Breast epithelium (tissue), 4 donors: ENCODE measurements at regions not wholly inside any gene's neighbourhood (a gene's known extent, or its start where the extent isn't known, plus 50 kb on each side); places are given as distances from the start of the nearest gene placed in this dataset.

Source experiments
- DNase-seq, 2 donors: peaks; one replicate each; pipeline ENCODE4 v3.0.0-alpha.2; 2019; ENCODE audit warnings: low spot score in 2 of 2
- H3K27ac ChIP-seq, 2 donors: fragments of 200-600 bp; sonication (generic) in 1 of 2; one replicate each; pipeline ENCODE4 v1.5.1; 2016 to 2019; ENCODE audit warnings: mild to moderate bottlenecking in 1 of 2
- H3K27me3 ChIP-seq, 2 donors: fragments of 200-600 bp; sonication (generic) in 1 of 2; one replicate each; pipeline versions ENCODE4 v1.5.1 to v1.6.0; 2017 to 2019; ENCODE audit warnings: control low read depth in 1 of 2, mild to moderate bottlenecking in 1 of 2
- H3K36me3 ChIP-seq: fragments of 200-600 bp; one replicate; pipeline ENCODE4 v1.5.1; 2019
- H3K4me1 ChIP-seq, 2 donors: fragments of 200-600 bp; sonication (generic); one replicate each; pipeline ENCODE4 v1.5.1; 2016 to 2019; ENCODE audit warnings: control low read depth in 1 of 2
- H3K4me3 ChIP-seq, 3 donors: fragments of 200-600 bp; sonication (generic); 1 replicate in 2 of 3; 2 replicates in 1 of 3; pipeline ENCODE4 v1.5.1; 2016 to 2019; ENCODE audit warnings: mild to moderate bottlenecking in 3 of 3, moderate library complexity in 2 of 3
- H3K9me3 ChIP-seq, 2 donors: fragments of 200-600 bp; sonication (generic) in 1 of 2; one replicate each; pipeline ENCODE4 v1.5.1; 2016 to 2019; ENCODE audit warnings: control low read depth in 1 of 2
- CTCF ChIP-seq, 3 donors: fragments of 450-650 bp; IDR thresholded peaks; one replicate each; pipeline ENCODE4 v1.5.1; 2016 to 2017; ENCODE audit warnings: antibody characterized with exemption in 3 of 3, mild to moderate bottlenecking in 3 of 3, moderate library complexity in 3 of 3
- POLR2A ChIP-seq: fragments of 450-650 bp; IDR thresholded peaks from one replicate; pipeline ENCODE4 v1.6.1; 2016; ENCODE audit warnings: antibody characterized with exemption, mild to moderate bottlenecking, moderate library complexity
- POLR2AphosphoS5 ChIP-seq, 3 donors: sonication (generic); formaldehyde crosslinking; IDR thresholded peaks; one replicate each; pipeline ENCODE4 v1.6.1; 2017; ENCODE audit warnings: antibody characterized with exemption in 3 of 3
- intact Hi-C: fragments of 100-400 bp; cut with DNase I; formaldehyde crosslinking; loops from one replicate; pipeline ENCODE4 v1.15.1; 2023; ENCODE audit warnings: low total_unique reads

GRCh38 chr4:150002561-150002960, 75.7 kb upstream of the DCLK2 start:
- H3K27me3 ChIP-seq = no peaks in the 10 kb centered on the region
- intact Hi-C loops = no loop called here
- H3K27ac ChIP-seq = no peak overlapping the region
- no peaks in the 10 kb centered on the region for H3K36me3 ChIP-seq
- no peak overlapping the region for H3K4me3 ChIP-seq
- H3K4me1 ChIP-seq = no peaks in the 10 kb centered on the region
- TF ChIP-seq POLR2A = no peak
- TF ChIP-seq CTCF (IDR thresholded peaks at IDR 0.05) = no peak
- no peak for TF ChIP-seq POLR2AphosphoS5 (IDR thresholded peaks at IDR 0.05)
- no peaks in the 10 kb centered on the region for H3K9me3 ChIP-seq
- no peak for DNase-seq

GRCh38 chr4:150004481-150004880, 73.8 kb upstream of the DCLK2 start:
- no peak for DNase-seq
- intact Hi-C loops = no loop called here
- no peaks in the 10 kb centered on the region for H3K9me3 ChIP-seq
- H3K4me1 ChIP-seq = no peaks in the 10 kb centered on the region
- no peak overlapping the region for H3K4me3 ChIP-seq
- H3K27ac ChIP-seq = no peak overlapping the region
- no peak for TF ChIP-seq POLR2A
- no peak for TF ChIP-seq CTCF (IDR thresholded peaks at IDR 0.05)
- no peaks in the 10 kb centered on the region for H3K36me3 ChIP-seq
- no peaks in the 10 kb centered on the region for H3K27me3 ChIP-seq

- Histone ChIP-seq H3K4me1 (no peaks in the 10 kb centered on the region), H3K27ac (no peak overlapping the region), H3K27me3 (no peaks in the 10 kb centered on the region), H3K9me3 (no peaks in the 10 kb centered on the region), H3K36me3 (no peaks in the 10 kb centered on the region), H3K4me3 (no peak overlapping the region)
- intact Hi-C loops = no loop called here
- TF ChIP-seq POLR2A (no peak), CTCF (IDR thresholded peaks at IDR 0.05) (no peak)
- DNase-seq = no peak
These were observed 72.7 kb upstream of the DCLK2 start for GRCh38 chr4:150005537-150005936.

- H3K36me3 ChIP-seq = no peaks in the 10 kb centered on the region
- no peak for TF ChIP-seq CTCF (IDR thresholded peaks at IDR 0.05)
- no peak for TF ChIP-seq POLR2A
- TF ChIP-seq POLR2AphosphoS5 (IDR thresholded peaks at IDR 0.05) = no peak
- H3K9me3 ChIP-seq = no peaks in the 10 kb centered on the region
- H3K4me1 ChIP-seq = no peaks in the 10 kb centered on the region
- H3K4me3 ChIP-seq = no peak overlapping the region
- H3K27ac ChIP-seq = no peak overlapping the region
- intact Hi-C loops = no loop called here
- DNase-seq = no peak
- no peaks in the 10 kb centered on the region for H3K27me3 ChIP-seq
These were observed 72.0 kb upstream of the DCLK2 start for GRCh38 chr4:150006197-150006596.

DNA sequence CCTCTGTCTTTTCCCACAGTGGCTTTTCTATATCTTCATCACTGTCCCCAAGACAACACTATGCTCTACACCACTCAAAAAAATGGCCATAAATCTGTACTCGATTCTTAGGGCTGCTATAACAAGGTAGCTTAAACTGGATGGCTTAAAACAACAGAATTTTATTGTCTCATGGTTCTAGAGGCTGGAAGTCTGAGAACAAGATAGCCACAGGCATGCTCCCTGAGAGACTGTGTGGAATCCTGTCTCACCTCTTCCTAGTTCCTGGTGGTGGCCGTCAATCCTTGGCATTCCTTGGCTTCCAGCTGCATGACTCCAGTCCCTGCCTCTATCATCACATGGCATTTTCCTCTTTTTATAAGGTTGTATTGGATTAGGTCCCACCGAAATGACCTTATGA, 70.7 kb upstream of the DCLK2 start:
- no peaks in the 10 kb centered on the region for H3K4me1 ChIP-seq
- H3K36me3 ChIP-seq = no peaks in the 10 kb centered on the region
- TF ChIP-seq CTCF (IDR thresholded peaks at IDR 0.05) (no peak), POLR2A (no peak), POLR2AphosphoS5 (IDR thresholded peaks at IDR 0.05) (no peak)
- H3K27ac ChIP-seq = no peak overlapping the region
- intact Hi-C loops = no loop called here
- no peaks in the 10 kb centered on the region for H3K9me3 ChIP-seq
- H3K4me3 ChIP-seq = no peak overlapping the region
- no peak for DNase-seq
- no peaks in the 10 kb centered on the region for H3K27me3 ChIP-seq
